Transverse colon (tissue), 4 donors: ENCODE measurements at regions not wholly inside any gene's neighbourhood (a gene's known extent, or its start where the extent isn't known, plus 50 kb on each side); places are given as distances from the start of the nearest gene placed in this dataset.

Experiments
- DNase-seq: peaks from one replicate; pipeline ENCODE4 v3.0.0-alpha.2; 2019
- H3K27ac ChIP-seq, 4 donors: fragments of 200-600 bp; sonication (generic); 2 replicates each; pipeline ENCODE4 v1.5.1; 2016 to 2018; ENCODE audit warnings: inconsistent platforms in 4 of 4
- H3K27me3 ChIP-seq: fragments of 200-600 bp; sonication (generic); 2 replicates; pipeline ENCODE4 v1.5.1; 2017; ENCODE audit warnings: inconsistent platforms
- H3K36me3 ChIP-seq, 4 donors: fragments of 200-600 bp; sonication (generic); 2 replicates each; pipeline ENCODE4 v1.5.1; 2017 to 2019; ENCODE audit warnings: inconsistent platforms in 4 of 4
- H3K4me1 ChIP-seq, 4 donors: fragments of 200-600 bp; sonication (generic); 2 replicates each; pipeline ENCODE4 v1.5.1; 2017 to 2020; ENCODE audit warnings: inconsistent platforms in 4 of 4
- H3K4me3 ChIP-seq, 4 donors: fragments of 200-600 bp; sonication (generic); 1 replicate in 1 of 4; 2 replicates in 3 of 4; pipeline versions ENCODE4 v1.5.1 to v1.6.1; 2017 to 2019; ENCODE audit warnings: inconsistent platforms in 4 of 4
- H3K9me3 ChIP-seq, 2 donors: fragments of 200-600 bp; sonication (generic); 2 replicates each; pipeline ENCODE4 v1.5.1; 2017 to 2019; ENCODE audit warnings: inconsistent platforms in 2 of 2
- EP300 ChIP-seq: sonication (generic); formaldehyde crosslinking; IDR thresholded peaks from one replicate; pipeline ENCODE4 v1.6.1; 2017; ENCODE audit warnings: antibody characterized with exemption, low read depth
- POLR2A ChIP-seq: fragments of 450-650 bp; IDR thresholded peaks from one replicate; pipeline ENCODE4 v1.6.1; 2016; ENCODE audit warnings: antibody characterized with exemption, mild to moderate bottlenecking, moderate library complexity
- POLR2AphosphoS5 ChIP-seq, 3 donors: sonication (generic); formaldehyde crosslinking; IDR thresholded peaks; one replicate each; pipeline ENCODE4 v1.6.1; 2016; ENCODE audit warnings: antibody characterized with exemption in 3 of 3
- WGBS, 2 donors: methylation state at CpG; one replicate each; pipeline ENCODE4 v1.1.5; 2018; ENCODE audit warnings: low coverage in 1 of 2; 5-methylcytosine and 5-hydroxymethylcytosine counted together
- in situ Hi-C, 4 donors: fragments of 200-750 bp; cut with MboI; loops; one replicate each; pipeline versions ENCODE4 v1.15.0 to v1.15.1; 2017; ENCODE audit warnings: low sequenced_read_pairs in 3 of 4, low pct_ligation_motif_present in 1 of 4, low pct_unique_long_range_greater_than_20kb in 1 of 4
- intact Hi-C: fragments of 100-400 bp; cut with DNase I; formaldehyde crosslinking; loops from one replicate; pipeline ENCODE4 v1.15.1; 2023; ENCODE audit warnings: low total_unique reads
- TF ChIP-seq, protein P1 (sequence below), 5 experiments: fragments of 200-600 bp in 3 of 5; fragments of 450-650 bp in 2 of 5; sonication (generic) in 3 of 5; IDR thresholded peaks; 1 replicate in 2 of 5; 2 replicates in 3 of 5; pipeline ENCODE4 v1.5.1; 2016 to 2017; ENCODE audit warnings: antibody characterized with exemption in 5 of 5, inconsistent platforms in 3 of 5, mild to moderate bottlenecking in 2 of 5, moderate library complexity in 1 of 5

DNA sequence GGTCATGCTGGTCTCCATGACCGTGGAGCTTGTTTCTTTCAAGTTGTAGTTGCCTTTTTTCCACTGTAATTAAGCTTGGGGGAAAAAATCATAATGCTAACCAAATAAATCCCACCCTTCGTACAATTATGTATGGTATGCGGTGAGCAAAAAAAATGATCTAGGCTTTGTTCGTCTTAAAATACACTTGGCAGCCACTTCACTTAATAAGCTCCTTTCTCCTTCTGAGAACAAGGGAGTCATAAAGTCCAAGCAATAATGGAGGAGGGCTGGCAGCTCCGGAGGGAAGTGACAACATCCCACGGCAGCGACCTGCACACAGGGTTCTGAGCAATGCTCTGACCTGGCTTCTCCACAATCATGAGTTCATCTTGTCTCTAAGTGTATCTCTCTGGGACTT is 91.2 kb upstream of the KLHL29 start:
- Histone ChIP-seq H3K36me3 (no peaks in the 10 kb centered on the region), H3K27me3 (no peaks in the 10 kb centered on the region), H3K4me1 (peaks cover 0 to 5% (median 2%) of the 10 kb centered on the region in 4 donors), H3K27ac (no peak overlapping the region), H3K4me3 (no peak overlapping the region), H3K9me3 (no peaks in the 10 kb centered on the region)
- in situ Hi-C loops (no loop called here), intact Hi-C loops (no loop called here)
- TF ChIP-seq POLR2AphosphoS5 (IDR thresholded peaks at IDR 0.05) (no peak), POLR2A (no peak), EP300 (no peak)
- 44 to 57% methylated on average over 7 of the region's 7 CpGs for WGBS, 2 donors
- no peak for DNase-seq

DNA sequence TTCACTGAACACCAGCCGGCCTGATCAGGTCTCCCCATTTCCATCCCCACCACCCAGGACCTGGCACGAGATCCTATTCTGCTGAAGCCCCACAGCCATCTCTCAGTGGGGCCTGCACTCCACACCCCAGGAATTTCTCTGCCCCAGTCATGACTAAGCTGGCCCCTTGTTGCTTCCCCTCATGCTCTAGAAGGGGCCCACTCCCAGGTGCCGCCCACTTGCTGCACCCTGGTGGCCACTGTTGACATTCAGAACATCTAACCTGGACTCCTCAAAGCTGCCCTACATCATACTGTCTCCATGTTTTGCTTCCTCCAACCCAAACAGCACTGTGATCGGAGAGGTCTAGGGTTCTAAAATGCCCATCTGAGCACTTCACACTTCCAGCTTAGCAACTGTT is 90.7 kb upstream of the KLHL29 start:
- Histone ChIP-seq H3K9me3 (no peaks in the 10 kb centered on the region), H3K27ac (no peak overlapping the region), H3K4me1 (peaks cover 0 to 5% (median 2%) of the 10 kb centered on the region in 4 donors), H3K27me3 (no peaks in the 10 kb centered on the region), H3K36me3 (no peaks in the 10 kb centered on the region), H3K4me3 (no peak overlapping the region)
- in situ Hi-C loops: no loop called here
- no peak for TF ChIP-seq POLR2AphosphoS5 (IDR thresholded peaks at IDR 0.05)
- no peak for TF ChIP-seq POLR2A
- TF ChIP-seq, protein P1, sequence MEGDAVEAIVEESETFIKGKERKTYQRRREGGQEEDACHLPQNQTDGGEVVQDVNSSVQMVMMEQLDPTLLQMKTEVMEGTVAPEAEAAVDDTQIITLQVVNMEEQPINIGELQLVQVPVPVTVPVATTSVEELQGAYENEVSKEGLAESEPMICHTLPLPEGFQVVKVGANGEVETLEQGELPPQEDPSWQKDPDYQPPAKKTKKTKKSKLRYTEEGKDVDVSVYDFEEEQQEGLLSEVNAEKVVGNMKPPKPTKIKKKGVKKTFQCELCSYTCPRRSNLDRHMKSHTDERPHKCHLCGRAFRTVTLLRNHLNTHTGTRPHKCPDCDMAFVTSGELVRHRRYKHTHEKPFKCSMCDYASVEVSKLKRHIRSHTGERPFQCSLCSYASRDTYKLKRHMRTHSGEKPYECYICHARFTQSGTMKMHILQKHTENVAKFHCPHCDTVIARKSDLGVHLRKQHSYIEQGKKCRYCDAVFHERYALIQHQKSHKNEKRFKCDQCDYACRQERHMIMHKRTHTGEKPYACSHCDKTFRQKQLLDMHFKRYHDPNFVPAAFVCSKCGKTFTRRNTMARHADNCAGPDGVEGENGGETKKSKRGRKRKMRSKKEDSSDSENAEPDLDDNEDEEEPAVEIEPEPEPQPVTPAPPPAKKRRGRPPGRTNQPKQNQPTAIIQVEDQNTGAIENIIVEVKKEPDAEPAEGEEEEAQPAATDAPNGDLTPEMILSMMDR (IDR thresholded peaks at IDR 0.05): no peak
- TF ChIP-seq EP300: no peak
- intact Hi-C loops: no loop called here
- DNase-seq: no peak
- 69 to 70% methylated on average over 2 to 4 of the region's 4 CpGs for WGBS, 2 donors

DNA sequence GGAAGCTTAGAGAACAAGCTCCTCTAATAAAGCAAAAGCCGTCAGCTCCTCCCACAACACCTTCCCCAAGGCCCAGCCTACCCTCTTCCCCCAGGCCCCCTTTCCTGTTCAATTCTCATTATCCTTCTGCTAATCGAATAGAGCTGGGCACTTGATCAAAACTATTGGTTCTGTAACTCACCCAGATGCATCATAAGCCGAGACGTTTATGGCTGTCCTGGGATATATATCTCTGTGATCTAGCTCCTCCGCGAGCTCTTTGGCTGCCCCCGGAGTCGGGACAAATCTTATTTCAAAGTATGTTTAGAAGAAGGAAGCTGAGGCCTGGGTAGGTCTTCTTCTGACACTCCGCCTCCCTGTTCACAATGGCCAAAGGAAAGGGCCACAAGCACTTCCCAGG is 88.3 kb upstream of the KLHL29 start:
- no peak overlapping the region for H3K4me3 ChIP-seq
- H3K4me1 ChIP-seq: peaks cover 0 to 5% (median 2%) of the 10 kb centered on the region in 4 donors
- H3K27me3 ChIP-seq: no peaks in the 10 kb centered on the region
- WGBS, 2 donors: 83 to 92% methylated on average over 5 to 9 of the region's 9 CpGs
- DNase-seq: no peak
- intact Hi-C loops (no loop called here), in situ Hi-C loops (no loop called here)
- H3K27ac ChIP-seq: no peak overlapping the region
- no peaks in the 10 kb centered on the region for H3K36me3 ChIP-seq
- no peaks in the 10 kb centered on the region for H3K9me3 ChIP-seq
- TF ChIP-seq, protein P1 (IDR thresholded peaks at IDR 0.05): no peak
- TF ChIP-seq EP300 (no peak), POLR2AphosphoS5 (IDR thresholded peaks at IDR 0.05) (no peak), POLR2A (no peak)

DNA sequence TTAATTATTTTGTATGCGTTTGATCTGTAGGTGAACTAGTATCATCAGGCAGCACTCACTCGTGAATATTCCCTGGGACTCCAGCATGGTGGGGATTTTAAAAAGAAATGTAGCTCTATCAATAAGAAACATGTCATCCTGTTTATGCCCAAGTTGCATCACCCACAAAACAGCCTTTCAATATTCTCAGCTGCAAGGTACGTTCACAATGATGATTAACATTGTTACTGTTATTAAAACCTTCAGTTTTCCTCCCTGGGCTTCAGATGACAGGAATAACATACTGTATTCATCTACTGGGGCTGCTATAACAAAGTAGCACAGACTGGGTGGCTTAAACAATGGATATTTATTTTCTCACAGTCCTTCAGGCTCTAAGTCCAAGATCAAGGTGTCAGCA is 87.9 kb upstream of the KLHL29 start:
- no peak for TF ChIP-seq POLR2A
- TF ChIP-seq POLR2AphosphoS5 (IDR thresholded peaks at IDR 0.05): no peak
- TF ChIP-seq, protein P1 (IDR thresholded peaks at IDR 0.05): no peak
- TF ChIP-seq EP300: no peak
- H3K4me1 ChIP-seq: peaks cover 0 to 5% (median 2%) of the 10 kb centered on the region in 4 donors
- WGBS, 2 donors: 81 to 92% methylated on average over 3 of the region's 3 CpGs
- H3K27me3 ChIP-seq: no peaks in the 10 kb centered on the region
- no peak for DNase-seq
- no peaks in the 10 kb centered on the region for H3K9me3 ChIP-seq
- no peak overlapping the region for H3K27ac ChIP-seq
- no peaks in the 10 kb centered on the region for H3K36me3 ChIP-seq
- intact Hi-C loops: no loop called here
- in situ Hi-C loops: no loop called here
- no peak overlapping the region for H3K4me3 ChIP-seq

- Histone ChIP-seq H3K27me3 (no peaks in the 10 kb centered on the region), H3K27ac (no peak overlapping the region), H3K9me3 (no peaks in the 10 kb centered on the region), H3K4me3 (no peak overlapping the region), H3K4me1 (peaks cover 0 to 4% (median under 1%) of the 10 kb centered on the region in 4 donors), H3K36me3 (no peaks in the 10 kb centered on the region)
- in situ Hi-C loops: no loop called here
- intact Hi-C loops: no loop called here
- TF ChIP-seq POLR2AphosphoS5 (IDR thresholded peaks at IDR 0.05): no peak
- no peak for TF ChIP-seq POLR2A
- TF ChIP-seq EP300: no peak
- TF ChIP-seq, protein P1 (IDR thresholded peaks at IDR 0.05): no peak
- no peak for DNase-seq
- 87 to 89% methylated on average over 6 of the region's 6 CpGs for WGBS, 2 donors
Measured at GRCh38 chr2:23298551-23298950, 86.4 kb upstream of the KLHL29 start.
